HG03060 (cell line): ENCODE measurements at regions not wholly inside any gene's neighbourhood (a gene's known extent, or its start where the extent isn't known, plus 50 kb on each side); places are given as distances from the start of the nearest gene placed in this dataset.

ENCODE experiments used
- ATAC-seq: cut with Tn5 transposase; IDR thresholded peaks from one replicate; pipeline ENCODE4 v1.9.1; 2021; ENCODE audit warnings: low read depth, moderate number of reproducible peaks; ENCODE audit not compliant: unreplicated experiment

- ATAC-seq = no peak
Observed at GRCh38 chr1:73775896-73776295, 422.1 kb downstream of the LRRIQ3 start.

GRCh38 chr1:73772941-73773340 lies 425.0 kb downstream of the LRRIQ3 start:
- no peak for ATAC-seq

- no peak for ATAC-seq
Observed at GRCh38 chr1:73771396-73771795, 426.6 kb downstream of the LRRIQ3 start.

- no peak for ATAC-seq
Observed at GRCh38 chr1:73770109-73770905, 427.7 kb downstream of the LRRIQ3 start.

- ATAC-seq = no peak
Observed at GRCh38 chr1:73766786-73767348, 431.1 kb downstream of the LRRIQ3 start.

GRCh38 chr1:73765551-73766233 lies 432.3 kb downstream of the LRRIQ3 start:
- no peak for ATAC-seq

- no peak for ATAC-seq
Observed at GRCh38 chr1:73761559-73761958, 436.4 kb downstream of the LRRIQ3 start.

- ATAC-seq = no peak
Observed at GRCh38 chr1:73759011-73759410, 439.0 kb downstream of the LRRIQ3 start.

- ATAC-seq = no peak
Observed at GRCh38 chr1:73756817-73757216, 441.2 kb downstream of the LRRIQ3 start.

GRCh38 chr1:73755649-73756048 lies 442.3 kb downstream of the LRRIQ3 start:
- no peak for ATAC-seq

GRCh38 chr1:73749996-73750395 lies 448.0 kb downstream of the LRRIQ3 start:
- no peak for ATAC-seq

- ATAC-seq = no peak
Observed at GRCh38 chr1:73744985-73745384, 453.0 kb downstream of the LRRIQ3 start.

- no peak for ATAC-seq
Observed at GRCh38 chr1:73736125-73736524, 461.9 kb downstream of the LRRIQ3 start.

- no peak for ATAC-seq
Observed at GRCh38 chr1:73727036-73727435, 470.9 kb downstream of the LRRIQ3 start.

- no peak for ATAC-seq
Observed at GRCh38 chr1:73722055-73722454, 475.9 kb downstream of the LRRIQ3 start.

- no peak for ATAC-seq
Observed at GRCh38 chr1:73717976-73718375, 480.0 kb downstream of the LRRIQ3 start.

GRCh38 chr1:73711089-73711488 lies 486.9 kb downstream of the LRRIQ3 start:
- ATAC-seq = no peak

- no peak for ATAC-seq
Observed at GRCh38 chr1:73701826-73702225, 496.1 kb downstream of the LRRIQ3 start.

GRCh38 chr1:73676186-73676585 lies 521.8 kb downstream of the LRRIQ3 start:
- no peak for ATAC-seq

GRCh38 chr1:73674945-73675561 lies 522.9 kb downstream of the LRRIQ3 start:
- ATAC-seq = no peak

- no peak for ATAC-seq
Observed at GRCh38 chr1:73673971-73674370, 524.0 kb downstream of the LRRIQ3 start.
